ENCODE measurements at regions not wholly inside any gene's neighbourhood (a gene's known extent, or its start where the extent isn't known, plus 50 kb on each side); places are given as distances from the start of the nearest gene placed in this dataset.

DNA sequence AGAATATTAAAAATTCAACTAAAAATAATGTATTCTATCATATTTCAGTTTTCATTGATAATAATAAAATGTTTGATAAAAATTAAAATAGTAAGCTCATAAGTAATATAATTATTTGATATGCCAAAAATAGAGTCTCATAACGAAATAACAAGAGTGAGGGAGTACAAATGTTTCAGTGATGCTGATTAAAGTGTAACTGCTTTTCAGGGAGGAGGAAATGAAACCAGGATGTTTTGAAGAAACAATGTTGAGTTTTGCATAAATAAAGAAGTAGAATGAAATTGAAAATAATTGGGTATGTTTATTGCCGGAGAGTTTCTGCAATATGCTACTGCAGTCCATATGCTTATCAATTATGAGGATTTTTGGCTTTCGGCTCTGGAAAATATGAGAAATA lies 1159.8 kb upstream of the ADGRL2 start (continued):
- TF ChIP-seq, protein P1, sequence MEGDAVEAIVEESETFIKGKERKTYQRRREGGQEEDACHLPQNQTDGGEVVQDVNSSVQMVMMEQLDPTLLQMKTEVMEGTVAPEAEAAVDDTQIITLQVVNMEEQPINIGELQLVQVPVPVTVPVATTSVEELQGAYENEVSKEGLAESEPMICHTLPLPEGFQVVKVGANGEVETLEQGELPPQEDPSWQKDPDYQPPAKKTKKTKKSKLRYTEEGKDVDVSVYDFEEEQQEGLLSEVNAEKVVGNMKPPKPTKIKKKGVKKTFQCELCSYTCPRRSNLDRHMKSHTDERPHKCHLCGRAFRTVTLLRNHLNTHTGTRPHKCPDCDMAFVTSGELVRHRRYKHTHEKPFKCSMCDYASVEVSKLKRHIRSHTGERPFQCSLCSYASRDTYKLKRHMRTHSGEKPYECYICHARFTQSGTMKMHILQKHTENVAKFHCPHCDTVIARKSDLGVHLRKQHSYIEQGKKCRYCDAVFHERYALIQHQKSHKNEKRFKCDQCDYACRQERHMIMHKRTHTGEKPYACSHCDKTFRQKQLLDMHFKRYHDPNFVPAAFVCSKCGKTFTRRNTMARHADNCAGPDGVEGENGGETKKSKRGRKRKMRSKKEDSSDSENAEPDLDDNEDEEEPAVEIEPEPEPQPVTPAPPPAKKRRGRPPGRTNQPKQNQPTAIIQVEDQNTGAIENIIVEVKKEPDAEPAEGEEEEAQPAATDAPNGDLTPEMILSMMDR (IDR thresholded peaks at IDR 0.05; ENCODE audit: low read depth, low read length, missing input control), result no peak
- TF ChIP-seq, protein P2, sequence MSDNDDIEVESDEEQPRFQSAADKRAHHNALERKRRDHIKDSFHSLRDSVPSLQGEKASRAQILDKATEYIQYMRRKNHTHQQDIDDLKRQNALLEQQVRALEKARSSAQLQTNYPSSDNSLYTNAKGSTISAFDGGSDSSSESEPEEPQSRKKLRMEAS (IDR thresholded peaks at IDR 0.05), result no peak
- TF ChIP-seq YY1 (IDR thresholded peaks at IDR 0.05) (no peak), RAD21 (IDR thresholded peaks at IDR 0.05) (no peak), TAF1 (conservative IDR thresholded peaks at IDR 0.05) (no peak)
- TF ChIP-seq, protein P3, sequence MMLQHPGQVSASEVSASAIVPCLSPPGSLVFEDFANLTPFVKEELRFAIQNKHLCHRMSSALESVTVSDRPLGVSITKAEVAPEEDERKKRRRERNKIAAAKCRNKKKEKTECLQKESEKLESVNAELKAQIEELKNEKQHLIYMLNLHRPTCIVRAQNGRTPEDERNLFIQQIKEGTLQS (IDR thresholded peaks at IDR 0.05), result no peak
- TF ChIP-seq, protein P4, sequence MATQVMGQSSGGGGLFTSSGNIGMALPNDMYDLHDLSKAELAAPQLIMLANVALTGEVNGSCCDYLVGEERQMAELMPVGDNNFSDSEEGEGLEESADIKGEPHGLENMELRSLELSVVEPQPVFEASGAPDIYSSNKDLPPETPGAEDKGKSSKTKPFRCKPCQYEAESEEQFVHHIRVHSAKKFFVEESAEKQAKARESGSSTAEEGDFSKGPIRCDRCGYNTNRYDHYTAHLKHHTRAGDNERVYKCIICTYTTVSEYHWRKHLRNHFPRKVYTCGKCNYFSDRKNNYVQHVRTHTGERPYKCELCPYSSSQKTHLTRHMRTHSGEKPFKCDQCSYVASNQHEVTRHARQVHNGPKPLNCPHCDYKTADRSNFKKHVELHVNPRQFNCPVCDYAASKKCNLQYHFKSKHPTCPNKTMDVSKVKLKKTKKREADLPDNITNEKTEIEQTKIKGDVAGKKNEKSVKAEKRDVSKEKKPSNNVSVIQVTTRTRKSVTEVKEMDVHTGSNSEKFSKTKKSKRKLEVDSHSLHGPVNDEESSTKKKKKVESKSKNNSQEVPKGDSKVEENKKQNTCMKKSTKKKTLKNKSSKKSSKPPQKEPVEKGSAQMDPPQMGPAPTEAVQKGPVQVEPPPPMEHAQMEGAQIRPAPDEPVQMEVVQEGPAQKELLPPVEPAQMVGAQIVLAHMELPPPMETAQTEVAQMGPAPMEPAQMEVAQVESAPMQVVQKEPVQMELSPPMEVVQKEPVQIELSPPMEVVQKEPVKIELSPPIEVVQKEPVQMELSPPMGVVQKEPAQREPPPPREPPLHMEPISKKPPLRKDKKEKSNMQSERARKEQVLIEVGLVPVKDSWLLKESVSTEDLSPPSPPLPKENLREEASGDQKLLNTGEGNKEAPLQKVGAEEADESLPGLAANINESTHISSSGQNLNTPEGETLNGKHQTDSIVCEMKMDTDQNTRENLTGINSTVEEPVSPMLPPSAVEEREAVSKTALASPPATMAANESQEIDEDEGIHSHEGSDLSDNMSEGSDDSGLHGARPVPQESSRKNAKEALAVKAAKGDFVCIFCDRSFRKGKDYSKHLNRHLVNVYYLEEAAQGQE (IDR thresholded peaks at IDR 0.05), result no peak

DNA sequence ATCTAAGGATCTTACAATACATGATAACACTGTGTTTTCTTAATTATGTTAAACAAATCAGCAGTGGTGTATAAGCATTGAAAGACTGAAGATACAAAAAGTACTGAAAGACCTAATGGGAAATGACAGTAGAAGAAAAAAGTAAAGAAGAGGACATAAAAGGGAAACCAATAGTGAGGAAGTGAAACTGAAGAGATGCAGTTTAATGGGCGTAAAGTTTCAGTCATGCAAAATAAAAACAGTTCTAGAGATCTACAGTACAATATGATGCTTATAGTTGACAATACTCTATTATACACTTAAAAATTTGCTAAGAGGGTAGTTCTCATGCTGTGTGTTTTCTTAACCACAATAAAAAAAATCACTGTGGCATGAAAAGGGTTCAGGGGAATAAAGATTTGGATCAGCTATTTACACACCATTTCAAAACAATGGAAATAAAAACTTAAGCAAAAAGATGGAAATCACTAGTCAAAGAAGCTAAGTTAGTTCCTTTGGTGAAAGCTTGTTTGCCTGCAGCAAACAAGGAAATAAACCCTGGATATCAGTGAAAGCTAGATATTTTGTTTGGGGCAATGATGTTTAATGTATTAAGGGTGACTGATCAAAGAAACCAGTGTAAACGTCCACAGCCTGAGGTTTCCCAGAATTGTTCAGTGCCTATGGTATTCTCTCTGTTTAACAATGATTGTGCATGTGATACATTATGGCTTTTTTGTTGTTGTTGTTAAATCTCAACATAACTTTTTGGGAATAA lies 1160.8 kb upstream of the ADGRL2 start:
- WGBS, result 47% methylated on average over 2 of the region's 2 CpGs
- H3K36me3 ChIP-seq (ENCODE audit: control insufficient read depth in 4 of 4, insufficient read depth in 3 of 4, low read depth in 1 of 4, low read length in 3 of 4), result no peaks in the 10 kb centered on the region
- H3K9ac ChIP-seq (ENCODE audit: low read depth in 1 of 2, low read length in 2 of 2), result no peak overlapping the region
- H3K27ac ChIP-seq (ENCODE audit: low read depth in 1 of 2, low read length in 2 of 2), result no peak overlapping the region
- no peak overlapping the region for H3K4me3 ChIP-seq (ENCODE audit: low read depth in 1 of 3, low read length in 3 of 3)
- H3K27me3 ChIP-seq (ENCODE audit: control insufficient read depth in 4 of 4, insufficient read depth in 4 of 4, low read length in 3 of 4), result no peaks in the 10 kb centered on the region
- H3K4me1 ChIP-seq (ENCODE audit: control insufficient read depth in 4 of 4, insufficient read depth in 4 of 4, low read length in 3 of 4), result no peaks in the 10 kb centered on the region
- no peaks in the 10 kb centered on the region for H3K9me3 ChIP-seq (ENCODE audit: control insufficient read depth in 4 of 4, low read length in 3 of 4)
- TF ChIP-seq EGR1 (IDR thresholded peaks at IDR 0.05; ENCODE audit: low read depth in 2 of 2), result no peak
- TF ChIP-seq HNF4A (conservative IDR thresholded peaks at IDR 0.05), result no peak
- TF ChIP-seq NR2F2 (IDR thresholded peaks at IDR 0.05), result no peak
- TF ChIP-seq, protein P1 (IDR thresholded peaks at IDR 0.05; ENCODE audit: low read depth, low read length, missing input control), result no peak
- TF ChIP-seq YY1 (IDR thresholded peaks at IDR 0.05), result no peak
- TF ChIP-seq JUND (IDR thresholded peaks at IDR 0.05), result no peak
- TF ChIP-seq, protein P5, sequence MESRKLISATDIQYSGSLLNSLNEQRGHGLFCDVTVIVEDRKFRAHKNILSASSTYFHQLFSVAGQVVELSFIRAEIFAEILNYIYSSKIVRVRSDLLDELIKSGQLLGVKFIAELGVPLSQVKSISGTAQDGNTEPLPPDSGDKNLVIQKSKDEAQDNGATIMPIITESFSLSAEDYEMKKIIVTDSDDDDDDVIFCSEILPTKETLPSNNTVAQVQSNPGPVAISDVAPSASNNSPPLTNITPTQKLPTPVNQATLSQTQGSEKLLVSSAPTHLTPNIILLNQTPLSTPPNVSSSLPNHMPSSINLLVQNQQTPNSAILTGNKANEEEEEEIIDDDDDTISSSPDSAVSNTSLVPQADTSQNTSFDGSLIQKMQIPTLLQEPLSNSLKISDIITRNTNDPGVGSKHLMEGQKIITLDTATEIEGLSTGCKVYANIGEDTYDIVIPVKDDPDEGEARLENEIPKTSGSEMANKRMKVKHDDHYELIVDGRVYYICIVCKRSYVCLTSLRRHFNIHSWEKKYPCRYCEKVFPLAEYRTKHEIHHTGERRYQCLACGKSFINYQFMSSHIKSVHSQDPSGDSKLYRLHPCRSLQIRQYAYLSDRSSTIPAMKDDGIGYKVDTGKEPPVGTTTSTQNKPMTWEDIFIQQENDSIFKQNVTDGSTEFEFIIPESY (IDR thresholded peaks at IDR 0.05), result no peak
- DNase-seq (ENCODE audit: low spot score), result no peak

Measured in liver (tissue), 8 donors.